ENCODE measurements at regions not wholly inside any gene's neighbourhood (a gene's known extent, or its start where the extent isn't known, plus 50 kb on each side); places are given as distances from the start of the nearest gene placed in this dataset.

DNA sequence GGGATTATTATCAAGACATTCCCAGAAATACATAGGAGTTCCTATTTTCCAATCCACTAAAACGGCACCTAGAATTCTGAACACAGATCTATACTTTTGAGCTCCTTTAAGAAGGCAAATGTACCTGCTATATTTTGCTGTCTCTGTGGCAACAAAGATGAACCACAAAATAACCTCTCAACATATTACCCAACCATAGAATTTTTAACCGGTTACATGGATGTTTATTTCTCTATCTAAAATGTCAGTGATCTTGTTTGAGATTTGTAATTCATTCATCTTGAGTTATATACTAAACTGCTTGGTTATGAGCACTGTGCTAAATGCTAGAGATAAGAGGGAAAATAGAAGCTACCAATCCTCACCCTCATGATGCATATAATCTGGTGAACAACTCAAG is 117.5 kb upstream of the HMGCLL1 start:
- DNase-seq (ENCODE audit: low spot score in 2 of 2, unreplicated experiment in 2 of 2): no peak
- Mint-ChIP-seq H3K4me1 (peaks cover 19% of the 10 kb centered on the region), H3K9me3 (no peaks in the 10 kb centered on the region), H3K27ac (no peak overlapping the region), H3K27me3 (ENCODE audit: low read depth) (no peaks in the 10 kb centered on the region), H3K36me3 (no peaks in the 10 kb centered on the region), H3K4me3 (no peak overlapping the region)
- TF ChIP-seq, protein P1, sequence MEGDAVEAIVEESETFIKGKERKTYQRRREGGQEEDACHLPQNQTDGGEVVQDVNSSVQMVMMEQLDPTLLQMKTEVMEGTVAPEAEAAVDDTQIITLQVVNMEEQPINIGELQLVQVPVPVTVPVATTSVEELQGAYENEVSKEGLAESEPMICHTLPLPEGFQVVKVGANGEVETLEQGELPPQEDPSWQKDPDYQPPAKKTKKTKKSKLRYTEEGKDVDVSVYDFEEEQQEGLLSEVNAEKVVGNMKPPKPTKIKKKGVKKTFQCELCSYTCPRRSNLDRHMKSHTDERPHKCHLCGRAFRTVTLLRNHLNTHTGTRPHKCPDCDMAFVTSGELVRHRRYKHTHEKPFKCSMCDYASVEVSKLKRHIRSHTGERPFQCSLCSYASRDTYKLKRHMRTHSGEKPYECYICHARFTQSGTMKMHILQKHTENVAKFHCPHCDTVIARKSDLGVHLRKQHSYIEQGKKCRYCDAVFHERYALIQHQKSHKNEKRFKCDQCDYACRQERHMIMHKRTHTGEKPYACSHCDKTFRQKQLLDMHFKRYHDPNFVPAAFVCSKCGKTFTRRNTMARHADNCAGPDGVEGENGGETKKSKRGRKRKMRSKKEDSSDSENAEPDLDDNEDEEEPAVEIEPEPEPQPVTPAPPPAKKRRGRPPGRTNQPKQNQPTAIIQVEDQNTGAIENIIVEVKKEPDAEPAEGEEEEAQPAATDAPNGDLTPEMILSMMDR (IDR thresholded peaks at IDR 0.05; ENCODE audit: unreplicated experiment): no peak

DNA sequence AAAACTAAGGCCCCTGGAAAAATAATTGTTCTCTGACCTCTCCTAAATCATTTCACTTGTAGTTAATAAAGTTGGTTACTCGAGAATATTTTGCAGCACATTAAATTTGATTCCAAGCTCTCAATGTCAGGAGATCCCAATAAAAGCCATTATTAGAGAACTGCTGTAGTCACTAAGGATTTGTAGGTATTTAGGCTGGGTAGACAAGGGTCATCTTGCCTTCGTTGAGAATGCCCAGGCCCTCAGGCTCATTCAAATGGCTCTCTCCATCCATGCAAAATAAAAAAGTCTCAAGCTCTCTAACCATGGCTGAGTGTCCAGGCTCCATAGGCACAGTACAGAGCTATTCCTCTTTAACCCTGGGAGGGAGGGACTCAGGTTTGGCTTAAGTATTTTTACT is 117.0 kb upstream of the HMGCLL1 start:
- no peaks in the 10 kb centered on the region for H3K27me3 Mint-ChIP-seq (ENCODE audit: low read depth)
- no peak for DNase-seq (ENCODE audit: low spot score in 2 of 2, unreplicated experiment in 2 of 2)
- peaks cover 19% of the 10 kb centered on the region for H3K4me1 Mint-ChIP-seq
- no peak overlapping the region for H3K27ac Mint-ChIP-seq
- TF ChIP-seq, protein P1 (IDR thresholded peaks at IDR 0.05; ENCODE audit: unreplicated experiment): no peak
- no peaks in the 10 kb centered on the region for H3K36me3 Mint-ChIP-seq
- no peaks in the 10 kb centered on the region for H3K9me3 Mint-ChIP-seq
- H3K4me3 Mint-ChIP-seq: no peak overlapping the region

DNA sequence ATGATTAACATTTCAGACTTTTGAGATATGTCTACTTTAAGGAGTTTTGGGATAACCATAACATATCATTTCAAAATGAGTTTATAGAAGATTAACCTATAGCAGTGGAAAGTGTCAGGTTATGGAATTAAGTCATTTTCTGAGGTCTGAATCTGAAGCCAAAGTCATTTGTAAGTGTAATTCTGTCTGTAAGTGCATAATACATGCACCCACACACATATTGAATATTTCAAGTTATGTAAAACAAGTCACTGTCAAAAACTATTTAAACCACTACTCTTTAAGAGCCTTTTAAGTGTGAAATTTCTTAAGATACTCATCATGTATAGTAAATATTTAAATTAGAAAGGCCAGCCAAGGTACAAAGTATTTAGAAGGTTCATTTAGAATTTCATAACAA is 115.8 kb upstream of the HMGCLL1 start:
- H3K36me3 Mint-ChIP-seq: no peaks in the 10 kb centered on the region
- H3K4me3 Mint-ChIP-seq: no peak overlapping the region
- TF ChIP-seq, protein P1 (IDR thresholded peaks at IDR 0.05; ENCODE audit: unreplicated experiment): no peak
- no peak for DNase-seq (ENCODE audit: low spot score in 2 of 2, unreplicated experiment in 2 of 2)
- H3K27ac Mint-ChIP-seq: no peak overlapping the region
- H3K27me3 Mint-ChIP-seq (ENCODE audit: low read depth): no peaks in the 10 kb centered on the region
- peaks cover 19% of the 10 kb centered on the region for H3K4me1 Mint-ChIP-seq
- no peaks in the 10 kb centered on the region for H3K9me3 Mint-ChIP-seq

DNA sequence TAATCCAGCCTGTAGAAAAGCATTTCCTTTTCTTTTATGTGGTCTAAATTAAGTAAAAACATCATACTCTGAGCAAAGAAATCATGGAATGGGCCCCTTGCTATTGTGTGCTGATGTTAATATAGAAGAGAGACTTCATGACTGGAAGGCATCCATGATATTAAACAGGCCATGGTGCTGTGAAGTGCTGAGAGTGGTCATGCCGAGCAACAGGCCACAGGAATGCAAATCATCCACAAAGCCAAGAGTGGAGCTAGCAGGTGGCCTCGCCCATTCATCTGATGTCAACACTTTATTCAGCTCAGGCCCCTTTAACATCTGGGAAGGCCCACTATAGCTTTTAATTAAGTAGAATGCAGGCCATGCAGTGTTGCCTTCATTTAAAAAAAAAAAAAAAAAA is 115.2 kb upstream of the HMGCLL1 start:
- Mint-ChIP-seq H3K27ac (peak overlapping the region; percentile 12), H3K9me3 (no peaks in the 10 kb centered on the region), H3K27me3 (ENCODE audit: low read depth) (no peaks in the 10 kb centered on the region), H3K4me1 (peaks cover 19% of the 10 kb centered on the region), H3K36me3 (no peaks in the 10 kb centered on the region), H3K4me3 (no peak overlapping the region)
- peak in 1 of 2 experiments; percentile 42 for DNase-seq (ENCODE audit: low spot score in 2 of 2, unreplicated experiment in 2 of 2)
- TF ChIP-seq, protein P1 (IDR thresholded peaks at IDR 0.05; ENCODE audit: unreplicated experiment): no peak

DNA sequence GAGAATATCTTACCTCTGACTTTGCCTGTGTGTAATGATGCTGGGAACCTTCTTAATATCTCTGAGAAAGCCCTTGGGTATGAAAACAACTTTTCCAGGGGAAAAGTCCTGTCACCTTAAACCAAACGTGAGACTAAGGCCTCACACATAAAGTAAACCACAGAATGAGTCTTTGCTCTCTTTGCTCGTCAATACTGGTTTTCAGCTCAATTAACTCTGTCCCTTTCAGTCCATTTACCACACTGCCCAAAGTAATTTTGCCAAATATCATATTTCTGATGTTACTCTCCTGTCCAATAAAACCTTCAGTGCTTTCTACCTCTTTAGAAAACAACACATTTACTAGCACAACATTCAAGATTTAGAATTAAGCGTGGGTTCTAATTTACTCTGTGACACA is 100.5 kb upstream of the HMGCLL1 start:
- no peak overlapping the region for H3K4me3 Mint-ChIP-seq
- no peak overlapping the region for H3K27ac Mint-ChIP-seq
- no peak for DNase-seq (ENCODE audit: low spot score in 2 of 2, unreplicated experiment in 2 of 2)
- H3K4me1 Mint-ChIP-seq: peaks cover 9% of the 10 kb centered on the region
- peaks cover 2% of the 10 kb centered on the region for H3K36me3 Mint-ChIP-seq
- peaks cover 4% of the 10 kb centered on the region for H3K9me3 Mint-ChIP-seq
- TF ChIP-seq, protein P1 (IDR thresholded peaks at IDR 0.05; ENCODE audit: unreplicated experiment): no peak
- H3K27me3 Mint-ChIP-seq (ENCODE audit: low read depth): peaks cover 33% of the 10 kb centered on the region

Data from mesothelial cell of epicardium (in vitro differentiated cells).